Stimulated activated effector memory CD8-positive, alpha-beta T cell treated with anti-CD3 and anti-CD28 coated beads, Interleukin-12 subunit alpha, Interleukin-12 subunit beta, amount 100 ng/mL, for 72 hours (primary cell): ENCODE measurements at regions not wholly inside any gene's neighbourhood (a gene's known extent, or its start where the extent isn't known, plus 50 kb on each side); places are given as distances from the start of the nearest gene placed in this dataset.
"Not testable (repeated sequence)": the region's sequence is repeated elsewhere in the genome, so short reads cannot be mapped to it uniquely, and the experiment has no call there.

Experiments
- ATAC-seq: fragments of 150-1000 bp; cut with Tn5 transposase; 2 replicates; pipeline ENCODE4 v1.10.0; 2021
- DNase-seq, 2 donors: peaks; one replicate each; pipeline ENCODE4 v3.0.0; 2021 to 2022; ENCODE audit warnings: low spot score in 2 of 2
- H3K27ac Mint-ChIP-seq: one replicate; pipeline ENCODE4 v1.8.0; 2022; ENCODE audit warnings: mild to moderate bottlenecking, mixed read lengths
- H3K36me3 Mint-ChIP-seq: one replicate; pipeline ENCODE4 v1.8.0; 2022; ENCODE audit warnings: mild to moderate bottlenecking, mixed read lengths
- H3K4me1 Mint-ChIP-seq: one replicate; pipeline ENCODE4 v1.8.0; 2022; ENCODE audit warnings: mixed read lengths
- H3K4me3 Mint-ChIP-seq: one replicate; pipeline ENCODE4 v1.8.0; 2022; ENCODE audit warnings: mild to moderate bottlenecking, mixed read lengths
- H3K9me3 Mint-ChIP-seq: one replicate; pipeline ENCODE4 v1.8.0; 2022; ENCODE audit warnings: mixed read lengths

GRCh38 chr10:3955955-3956617 is 171.1 kb upstream of the KLF6 start:
- H3K4me3 Mint-ChIP-seq = no peak overlapping the region
- DNase-seq = no peak
- no peak overlapping the region for H3K27ac Mint-ChIP-seq
- H3K4me1 Mint-ChIP-seq = peaks cover 15% of the 10 kb centered on the region
- ATAC-seq = no peak
- no peaks in the 10 kb centered on the region for H3K36me3 Mint-ChIP-seq
- H3K9me3 Mint-ChIP-seq = no peaks in the 10 kb centered on the region

- peaks cover 14% of the 10 kb centered on the region for H3K4me1 Mint-ChIP-seq
Observed at GRCh38 chr10:3955493-3955892, 170.5 kb upstream of the KLF6 start.

GRCh38 chr10:3954615-3955014 is 169.6 kb upstream of the KLF6 start:
- no peaks in the 10 kb centered on the region for H3K36me3 Mint-ChIP-seq
- H3K27ac Mint-ChIP-seq = no peak overlapping the region
- ATAC-seq (no peak), DNase-seq (no peak)
- no peaks in the 10 kb centered on the region for H3K9me3 Mint-ChIP-seq
- H3K4me3 Mint-ChIP-seq = no peak overlapping the region
- peaks cover 17% of the 10 kb centered on the region for H3K4me1 Mint-ChIP-seq

More at GRCh38 chr10:3955493-3955892, 170.5 kb upstream of the KLF6 start:
- Mint-ChIP-seq H3K27ac (no peak overlapping the region), H3K36me3 (no peaks in the 10 kb centered on the region), H3K9me3 (no peaks in the 10 kb centered on the region), H3K4me3 (no peak overlapping the region)
- ATAC-seq (no peak), DNase-seq (no peak)

- H3K9me3 Mint-ChIP-seq, DNase-seq, H3K27ac Mint-ChIP-seq, ATAC-seq, H3K36me3 Mint-ChIP-seq, H3K4me3 Mint-ChIP-seq: not testable (repeated sequence)
- H3K4me1 Mint-ChIP-seq = peaks cover 15% of the 10 kb centered on the region
Observed at GRCh38 chr10:3954007-3954406, 169.0 kb upstream of the KLF6 start.

GRCh38 chr10:3951993-3952392 is 167.0 kb upstream of the KLF6 start:
- H3K27ac Mint-ChIP-seq = no peak overlapping the region
- peaks cover 35% of the 10 kb centered on the region for H3K4me1 Mint-ChIP-seq
- H3K4me3 Mint-ChIP-seq = no peak overlapping the region

GRCh38 chr10:3950676-3951275 is 165.8 kb upstream of the KLF6 start:
- H3K27ac Mint-ChIP-seq = peak overlapping the region; percentile 79
- H3K36me3 Mint-ChIP-seq = peaks cover 20% of the 10 kb centered on the region
- H3K9me3 Mint-ChIP-seq = no peaks in the 10 kb centered on the region
- DNase-seq (no peak), ATAC-seq (peak; percentile 33)
- H3K4me3 Mint-ChIP-seq = peak overlapping the region; percentile 17
- H3K4me1 Mint-ChIP-seq = peaks cover 47% of the 10 kb centered on the region

More at GRCh38 chr10:3951993-3952392, 167.0 kb upstream of the KLF6 start:
- H3K36me3 Mint-ChIP-seq = peaks cover 16% of the 10 kb centered on the region
- ATAC-seq (no peak), DNase-seq (no peak)
- no peaks in the 10 kb centered on the region for H3K9me3 Mint-ChIP-seq

- H3K4me3 Mint-ChIP-seq = peak overlapping the region; percentile 17
- peaks cover 56% of the 10 kb centered on the region for H3K4me1 Mint-ChIP-seq
- no peaks in the 10 kb centered on the region for H3K9me3 Mint-ChIP-seq
- H3K36me3 Mint-ChIP-seq = peaks cover 24% of the 10 kb centered on the region
- ATAC-seq (no peak), DNase-seq (no peak)
- peak overlapping the region; percentile 79 for H3K27ac Mint-ChIP-seq
Observed at GRCh38 chr10:3949711-3950110, 164.7 kb upstream of the KLF6 start.

- DNase-seq = peak; percentile 37 to 80
- Mint-ChIP-seq H3K27ac (peak overlapping the region; percentile 92), H3K9me3 (no peaks in the 10 kb centered on the region), H3K4me3 (peak overlapping the region; percentile 70), H3K4me1 (peaks cover 60% of the 10 kb centered on the region), H3K36me3 (peaks cover 25% of the 10 kb centered on the region)
- peak; percentile 95 for ATAC-seq
Observed at GRCh38 chr10:3948843-3949242, 163.8 kb upstream of the KLF6 start.

GRCh38 chr10:3946234-3947229 is 161.5 kb upstream of the KLF6 start:
- Mint-ChIP-seq H3K36me3 (peaks cover 25% of the 10 kb centered on the region), H3K9me3 (no peaks in the 10 kb centered on the region), H3K27ac (peak overlapping the region; percentile 92), H3K4me3 (peak overlapping the region; percentile 70), H3K4me1 (peaks cover 83% of the 10 kb centered on the region)
- ATAC-seq (peak; percentile 2), DNase-seq (no peak)

- Mint-ChIP-seq H3K27ac (no peak overlapping the region), H3K36me3 (peaks cover 25% of the 10 kb centered on the region), H3K9me3 (no peaks in the 10 kb centered on the region), H3K4me3 (peak overlapping the region; percentile 70), H3K4me1 (peaks cover 78% of the 10 kb centered on the region)
- no peak for ATAC-seq
- DNase-seq = no peak
Observed at GRCh38 chr10:3945026-3945425, 160.0 kb upstream of the KLF6 start.

- DNase-seq (no peak), ATAC-seq (no peak)
- peaks cover 25% of the 10 kb centered on the region for H3K36me3 Mint-ChIP-seq
- no peaks in the 10 kb centered on the region for H3K9me3 Mint-ChIP-seq
- peak overlapping the region; percentile 70 for H3K4me3 Mint-ChIP-seq
- H3K4me1 Mint-ChIP-seq = peaks cover 73% of the 10 kb centered on the region
- no peak overlapping the region for H3K27ac Mint-ChIP-seq
Observed at GRCh38 chr10:3944591-3944990, 159.6 kb upstream of the KLF6 start.

- peaks cover 70% of the 10 kb centered on the region for H3K4me1 Mint-ChIP-seq
Observed at GRCh38 chr10:3943695-3944257, 158.8 kb upstream of the KLF6 start.

GRCh38 chr10:3942937-3943489 is 158.0 kb upstream of the KLF6 start:
- Mint-ChIP-seq H3K4me3 (peak overlapping the region; percentile 60), H3K27ac (peak overlapping the region; percentile 74), H3K4me1 (peaks cover 62% of the 10 kb centered on the region), H3K36me3 (peaks cover 16% of the 10 kb centered on the region), H3K9me3 (no peaks in the 10 kb centered on the region)
- DNase-seq (no peak), ATAC-seq (peak; percentile 18)

More at GRCh38 chr10:3943695-3944257, 158.8 kb upstream of the KLF6 start:
- Mint-ChIP-seq H3K27ac (peak overlapping the region; percentile 74), H3K4me3 (peak overlapping the region; percentile 60), H3K36me3 (peaks cover 20% of the 10 kb centered on the region), H3K9me3 (no peaks in the 10 kb centered on the region)
- DNase-seq (no peak), ATAC-seq (no peak)

GRCh38 chr10:3941676-3942075 is 156.7 kb upstream of the KLF6 start:
- Mint-ChIP-seq H3K4me1 (peaks cover 58% of the 10 kb centered on the region), H3K9me3 (peaks cover 2% of the 10 kb centered on the region), H3K4me3 (peak overlapping the region; percentile 60), H3K27ac (peak overlapping the region; percentile 74), H3K36me3 (peaks cover 5% of the 10 kb centered on the region)
- ATAC-seq (no peak), DNase-seq (no peak)
